TTC549 (cell line): ENCODE measurements at regions not wholly inside any gene's neighbourhood (a gene's known extent, or its start where the extent isn't known, plus 50 kb on each side); places are given as distances from the start of the nearest gene placed in this dataset.
"Not testable (repeated sequence)": the region's sequence is repeated elsewhere in the genome, so short reads cannot be mapped to it uniquely, and the experiment has no call there.

ENCODE experiments used
- FAIRE-seq: peaks from 2 replicates; lab custom pipeline; 2012; peaks lifted over from hg19 to GRCh38; lab: Jason Lieb, UNC

- FAIRE-seq = no peak
These were observed 228.6 kb upstream of the RBBP8 start for GRCh38 chr18:22704586-22704918.

DNA sequence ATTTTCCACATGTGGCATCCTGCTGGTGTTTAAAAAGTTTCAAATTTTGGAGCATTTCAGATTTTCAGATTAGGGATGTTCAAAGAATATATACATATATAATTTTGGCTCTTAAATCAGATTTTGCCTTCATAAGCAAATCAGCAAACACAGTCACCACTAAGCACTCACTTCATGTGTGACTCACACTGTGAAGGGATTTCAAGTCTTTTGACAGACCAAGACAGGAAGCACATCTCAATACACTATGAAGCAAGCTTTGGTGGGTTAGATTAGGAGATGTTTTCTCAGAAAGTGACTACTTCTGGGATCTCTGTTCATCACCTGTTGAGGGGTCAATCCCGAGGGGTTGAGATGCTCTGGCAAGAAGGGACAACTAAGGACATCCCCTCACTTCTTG, 227.8 kb upstream of the RBBP8 start:
- no peak for FAIRE-seq

- not testable (repeated sequence) for FAIRE-seq
These were observed 227.1 kb upstream of the RBBP8 start for GRCh38 chr18:22706025-22706424.

DNA sequence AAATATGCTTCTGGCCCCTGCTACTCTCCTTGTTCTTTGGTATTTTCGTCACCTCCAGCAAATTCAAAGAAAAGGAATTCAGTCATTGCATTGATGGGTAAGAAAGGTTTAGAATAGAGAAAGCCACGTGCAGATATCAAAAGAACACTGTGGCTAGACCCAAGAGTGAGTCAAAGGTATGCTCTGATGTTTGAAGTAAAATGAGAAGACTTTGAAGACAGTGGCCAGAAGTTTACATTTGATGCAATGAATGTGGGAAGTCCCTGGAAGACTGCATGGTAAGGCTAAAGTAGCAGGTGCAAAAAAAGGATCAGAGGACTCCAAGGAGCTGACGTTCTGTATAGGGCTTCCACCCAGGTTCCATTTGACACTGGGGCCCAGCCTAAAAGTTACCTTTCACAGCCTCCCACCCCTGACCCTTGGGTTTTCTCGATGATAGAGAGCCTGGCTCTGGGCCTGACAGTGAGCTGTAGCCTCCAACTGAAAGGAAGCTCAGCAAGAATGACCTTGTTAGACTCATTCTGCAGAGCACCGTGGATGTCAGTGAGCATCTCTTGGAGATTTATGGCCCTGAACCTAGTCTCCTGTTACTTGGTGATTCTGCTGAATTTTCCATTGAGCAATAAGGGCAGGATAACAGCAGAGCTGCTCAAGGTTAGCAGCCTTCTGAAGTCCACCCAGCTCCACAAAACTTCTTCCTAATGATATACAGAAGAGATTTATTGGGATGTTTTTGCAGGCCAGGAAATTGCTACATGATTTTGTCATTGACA, 223.7 kb upstream of the RBBP8 start:
- no peak for FAIRE-seq

GRCh38 chr18:22710673-22711191, 222.4 kb upstream of the RBBP8 start:
- FAIRE-seq = no peak

GRCh38 chr18:22711192-22711685, 221.9 kb upstream of the RBBP8 start:
- no peak for FAIRE-seq

GRCh38 chr18:22713511-22713910, 219.6 kb upstream of the RBBP8 start:
- FAIRE-seq = no peak

GRCh38 chr18:22717536-22717935, 215.6 kb upstream of the RBBP8 start:
- not testable (repeated sequence) for FAIRE-seq

DNA sequence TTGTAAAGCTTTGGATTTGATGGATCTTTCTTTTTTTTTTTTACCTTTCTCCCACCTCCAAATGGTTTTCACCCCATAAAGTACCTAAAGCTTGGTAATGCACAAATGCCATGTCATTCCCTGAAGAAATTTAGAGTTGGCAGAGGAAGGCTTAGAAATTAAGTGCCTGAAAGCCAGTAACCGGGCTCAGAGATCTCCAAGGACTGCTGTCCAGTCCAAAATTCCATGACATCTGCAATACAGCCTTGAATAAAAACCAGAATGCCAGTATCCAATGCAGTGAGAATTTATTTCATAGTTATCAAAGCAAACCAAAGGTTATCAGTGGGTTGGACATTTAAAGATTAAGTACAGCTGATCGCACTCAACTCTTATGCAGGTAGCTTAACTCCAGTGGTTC, 209.9 kb upstream of the RBBP8 start:
- FAIRE-seq = no peak

DNA sequence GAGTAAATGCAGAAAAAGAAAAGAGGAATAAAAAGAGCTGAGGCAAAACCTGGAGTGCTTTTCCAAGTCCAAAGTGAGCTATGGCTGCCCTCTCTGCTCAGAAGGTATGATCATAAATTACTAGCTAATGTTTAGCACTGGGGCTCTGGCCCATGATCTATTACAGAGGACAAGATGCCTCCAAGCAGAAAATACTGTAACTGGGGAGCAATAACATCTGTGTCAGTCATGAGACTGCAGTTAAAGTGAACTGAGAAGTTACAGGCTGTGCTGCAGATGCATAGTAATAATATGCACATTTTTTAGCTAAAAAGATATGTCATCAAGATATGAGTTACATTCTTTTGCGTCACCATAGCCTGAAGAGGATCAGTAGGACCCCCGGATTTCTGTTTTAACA, 209.4 kb upstream of the RBBP8 start:
- FAIRE-seq = no peak

DNA sequence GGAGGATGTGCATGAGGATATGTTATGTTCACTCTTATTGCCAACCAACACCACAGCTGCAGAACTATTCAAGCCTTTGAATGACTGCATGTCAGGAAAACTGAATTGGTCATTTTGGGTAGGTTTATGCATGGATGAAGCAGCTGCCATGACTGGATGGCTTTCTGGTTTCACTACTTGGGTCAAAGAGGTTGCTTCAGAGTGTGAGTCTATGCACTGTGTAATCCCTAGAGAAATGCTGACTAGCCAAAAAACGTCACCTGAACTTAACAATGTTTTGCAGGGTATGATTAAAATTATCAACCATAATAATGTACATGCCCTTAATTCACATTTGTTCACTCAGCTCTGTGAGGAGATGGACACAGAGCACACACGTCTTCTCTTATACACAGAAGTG, 206.7 kb upstream of the RBBP8 start:
- FAIRE-seq = no peak

- no peak for FAIRE-seq
These were observed 205.1 kb upstream of the RBBP8 start for GRCh38 chr18:22728016-22728415.

DNA sequence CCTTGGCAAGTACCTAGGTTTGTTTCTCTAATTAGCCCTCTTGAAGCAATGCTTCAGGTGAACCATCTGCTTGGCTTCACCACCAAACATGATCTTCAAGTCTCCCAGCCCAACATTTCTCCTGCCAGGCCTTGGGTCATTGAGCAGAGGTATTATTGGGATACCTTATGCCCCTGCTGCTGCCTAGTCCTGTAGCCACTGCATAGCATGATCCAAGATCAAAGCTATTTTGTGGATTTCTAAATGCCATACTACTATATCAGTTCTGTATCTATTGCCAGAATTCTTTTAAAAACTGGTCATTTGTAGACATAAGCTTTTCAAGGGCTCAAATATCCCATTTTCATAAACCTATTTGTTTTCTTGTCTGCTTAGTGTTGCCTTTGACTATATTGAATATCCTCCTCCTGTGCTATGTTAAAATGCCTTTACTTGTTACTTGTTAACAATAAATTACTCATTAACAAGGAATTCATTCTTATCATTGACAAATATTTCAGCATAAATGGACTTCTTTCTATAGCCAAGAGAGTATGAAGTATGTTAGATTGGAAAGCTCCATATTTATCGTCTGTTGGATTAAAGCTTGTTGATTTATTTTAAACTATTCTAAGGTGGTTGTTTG, 204.5 kb upstream of the RBBP8 start:
- FAIRE-seq = no peak

GRCh38 chr18:22731398-22731797, 201.7 kb upstream of the RBBP8 start:
- no peak for FAIRE-seq

- no peak for FAIRE-seq
These were observed 198.9 kb upstream of the RBBP8 start for GRCh38 chr18:22734105-22734661.

GRCh38 chr18:22734791-22735627, 198.1 kb upstream of the RBBP8 start:
- no peak for FAIRE-seq

DNA sequence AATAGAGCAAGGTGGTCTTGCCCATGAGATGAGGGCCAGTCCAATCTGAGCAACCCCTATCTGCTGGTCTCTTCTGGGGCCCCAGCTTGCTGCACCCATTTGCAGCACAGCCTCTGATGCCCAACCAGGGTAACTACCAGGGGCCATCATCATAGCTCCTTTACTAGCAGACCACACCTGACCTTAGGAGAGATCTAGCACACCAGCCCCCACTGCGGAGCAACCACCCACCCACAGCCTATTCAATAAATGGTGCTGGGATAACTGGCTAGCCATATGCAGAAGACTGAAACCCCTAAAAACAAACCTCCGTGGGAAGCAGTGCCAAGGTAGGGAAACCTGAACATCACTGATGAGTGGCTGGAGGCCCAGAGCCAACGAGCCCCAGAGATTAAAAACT, 196.1 kb upstream of the RBBP8 start:
- no peak for FAIRE-seq

DNA sequence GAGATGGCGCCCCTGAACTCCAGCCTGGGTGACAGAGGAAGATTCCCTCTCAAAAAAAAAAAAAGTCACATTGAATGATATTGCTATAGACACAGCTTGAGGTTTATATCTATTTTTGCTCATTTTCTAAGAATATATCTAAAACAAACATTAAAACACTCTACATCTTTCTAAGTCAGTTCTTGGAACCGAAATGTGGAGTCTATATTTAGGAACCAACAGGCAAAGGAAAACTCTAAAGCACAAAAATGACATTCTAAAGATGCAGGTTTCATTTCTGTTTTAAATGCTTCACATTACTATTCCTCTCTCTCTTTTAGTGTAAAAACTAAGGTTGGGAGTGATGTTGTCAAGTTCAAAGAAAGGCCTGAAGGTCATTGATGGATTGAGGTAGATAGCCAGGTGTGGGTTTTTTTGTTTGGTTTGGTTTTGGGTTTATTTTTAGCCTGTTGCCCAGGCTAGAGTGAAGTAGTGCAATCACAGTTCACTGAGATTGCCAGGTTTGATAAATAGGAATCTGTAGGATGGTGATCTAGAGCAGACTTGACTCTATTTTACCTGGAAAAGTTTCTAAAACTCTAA, 194.0 kb upstream of the RBBP8 start:
- FAIRE-seq = no peak

GRCh38 chr18:22739789-22740188, 193.3 kb upstream of the RBBP8 start:
- no peak for FAIRE-seq

DNA sequence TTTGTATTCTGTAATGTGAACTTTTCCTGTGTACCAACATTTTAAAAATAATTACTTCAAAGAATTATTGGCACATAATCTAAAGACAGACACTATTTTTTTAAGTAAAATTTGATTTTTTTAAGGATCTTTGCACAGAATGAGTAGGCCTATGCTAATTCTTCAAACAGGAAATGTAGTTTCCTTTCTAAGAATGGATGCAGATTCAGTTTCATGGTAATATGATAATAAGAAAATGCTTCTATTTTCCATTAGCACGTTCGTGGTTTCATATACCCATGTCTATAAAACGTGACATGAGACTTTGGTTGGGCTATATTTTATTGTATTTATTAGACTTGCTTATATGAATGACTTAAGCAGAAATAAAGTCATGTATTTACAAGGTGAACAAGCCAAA, 191.8 kb upstream of the RBBP8 start:
- FAIRE-seq = no peak

GRCh38 chr18:22742409-22742808, 190.7 kb upstream of the RBBP8 start:
- no peak for FAIRE-seq

GRCh38 chr18:22745966-22746365, 187.2 kb upstream of the RBBP8 start:
- FAIRE-seq = no peak
